GM23248 (cell line): ENCODE measurements at regions not wholly inside any gene's neighbourhood (a gene's known extent, or its start where the extent isn't known, plus 50 kb on each side); places are given as distances from the start of the nearest gene placed in this dataset.
A peak's percentile ranks its signal among the peaks of the same experiment; 100 is the strongest.

Experiments
- DNase-seq: peaks from one replicate; pipeline ENCODE4 v3.0.0-alpha.2; 2015
- H2AFZ ChIP-seq: fragments of 200-600 bp; sonication (generic); 2 replicates; pipeline ENCODE4 v1.6.1; 2016; ENCODE audit warnings: antibody characterized with exemption
- H3F3A ChIP-seq: fragments of 200-600 bp; sonication (generic); 2 replicates; pipeline ENCODE4 v1.6.1; 2016; ENCODE audit warnings: mild to moderate bottlenecking, antibody characterized with exemption, mixed run types; ENCODE audit not compliant: insufficient read depth
- H3K27ac ChIP-seq: fragments of 200-600 bp; sonication (generic); 2 replicates; pipeline ENCODE4 v1.5.1; 2016; ENCODE audit warnings: mild to moderate bottlenecking
- H3K27me3 ChIP-seq: fragments of 200-600 bp; sonication (generic); replicated peaks from 2 replicates; pipeline ENCODE4 v1.6.1; 2016; ENCODE audit warnings: mild to moderate bottlenecking; ENCODE audit not compliant: insufficient read depth
- H3K36me3 ChIP-seq: fragments of 200-600 bp; sonication (generic); 2 replicates; pipeline ENCODE4 v1.6.1; 2016; ENCODE audit warnings: low read depth, mild to moderate bottlenecking
- H3K4me1 ChIP-seq: fragments of 200-600 bp; sonication (generic); 2 replicates; pipeline ENCODE4 v1.6.1; 2016; ENCODE audit warnings: mild to moderate bottlenecking; ENCODE audit not compliant: insufficient read depth
- H3K4me2 ChIP-seq: fragments of 200-600 bp; sonication (generic); one replicate; pipeline ENCODE4 v1.6.1; 2016; ENCODE audit warnings: mild to moderate bottlenecking; ENCODE audit not compliant: unreplicated experiment
- H3K4me3 ChIP-seq: fragments of 200-600 bp; sonication (generic); 2 replicates; pipeline ENCODE4 v1.5.1; 2016; ENCODE audit warnings: mild to moderate bottlenecking
- H3K79me2 ChIP-seq: fragments of 200-600 bp; sonication (generic); 2 replicates; pipeline ENCODE4 v1.6.1; 2016; ENCODE audit warnings: mild to moderate bottlenecking; ENCODE audit not compliant: insufficient read depth
- H3K9ac ChIP-seq: fragments of 200-600 bp; sonication (generic); 2 replicates; pipeline ENCODE4 v1.6.1; 2016; ENCODE audit warnings: mild to moderate bottlenecking
- H3K9me2 ChIP-seq: fragments of 200-600 bp; sonication (generic); 2 replicates; pipeline ENCODE4 v1.6.1; 2016; ENCODE audit warnings: mixed run types, mild to moderate bottlenecking, moderate library complexity; ENCODE audit not compliant: insufficient read depth
- H3K9me3 ChIP-seq: fragments of 200-600 bp; sonication (generic); one replicate; pipeline ENCODE4 v1.6.1; 2017; ENCODE audit warnings: low read depth
- H4K20me1 ChIP-seq: fragments of 200-600 bp; sonication (generic); 2 replicates; pipeline ENCODE4 v1.6.0; 2016; ENCODE audit not compliant: insufficient read depth
- EZH2 ChIP-seq: fragments of 200-600 bp; sonication (generic); IDR thresholded peaks from 2 replicates; pipeline ENCODE4 v1.6.1; 2018; ENCODE audit warnings: antibody characterized with exemption, mild to moderate bottlenecking; ENCODE audit not compliant: insufficient read depth, poor library complexity, severe bottlenecking
- EZH2phosphoT487 ChIP-seq: fragments of 200-600 bp; sonication (generic); IDR thresholded peaks from 2 replicates; pipeline ENCODE4 v1.6.1; 2018; ENCODE audit warnings: antibody characterized with exemption, moderate library complexity, mild to moderate bottlenecking, low read depth; ENCODE audit not compliant: insufficient read depth
- WGBS, 2 experiments: methylation state at CpG; one replicate each; pipeline ENCODE4 v1.1.6; 2015 to 2017; ENCODE audit warnings: low lambda C conversion rate in 2 of 2, low coverage in 1 of 2; ENCODE audit errors: missing lambda C conversion rate in 2 of 2; 5-methylcytosine and 5-hydroxymethylcytosine counted together
- in situ Hi-C: fragments of 300-500 bp; cut with MboI; formaldehyde crosslinking; loops from 2 replicates; pipeline ENCODE4 v1.15.0; 2020

DNA sequence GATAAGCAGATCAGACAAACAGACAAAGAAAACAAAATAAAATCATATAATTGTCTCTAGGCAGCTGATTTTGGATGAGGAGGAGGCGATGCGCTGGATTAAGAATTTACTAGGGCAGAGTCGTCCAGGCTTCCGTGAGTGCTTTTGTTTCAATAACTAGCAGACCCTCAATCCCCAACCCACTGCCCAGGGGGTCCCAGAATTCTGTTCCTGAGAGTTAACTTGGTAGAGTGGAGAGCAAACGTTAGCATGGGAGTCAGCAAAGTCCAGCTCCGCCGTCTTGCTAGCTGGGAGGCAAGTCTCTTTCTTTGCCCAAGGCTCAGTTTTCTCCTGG is 95.5 kb upstream of the TBX5 start:
- Histone ChIP-seq H3K27me3 (peaks cover 31% of the 10 kb centered on the region), H3K79me2 (no peaks in the 10 kb centered on the region), H3K4me3 (no peak overlapping the region), H3K27ac (no peak overlapping the region), H3K9me3 (no peaks in the 10 kb centered on the region), H3F3A (no peaks in the 10 kb centered on the region), H3K9ac (no peak overlapping the region), H3K4me2 (no peak overlapping the region), H3K4me1 (peaks cover 13% of the 10 kb centered on the region), H3K36me3 (no peaks in the 10 kb centered on the region), H4K20me1 (no peaks in the 10 kb centered on the region), H2AFZ (no peak overlapping the region), H3K9me2 (no peaks in the 10 kb centered on the region)
- in situ Hi-C loops = loop anchor here (10.0 kb wide), 1 partner anchor 527 kb away; no protein-coding TSS in a partner anchor
- TF ChIP-seq EZH2 (no peak), EZH2phosphoT487 (no peak)
- DNase-seq = no peak
- WGBS, 2 experiments = 67 to 70% methylated on average over 7 of the region's 7 CpGs

GRCh38 chr12:114500775-114501473 is 95.0 kb upstream of the TBX5 start:
- no peak for DNase-seq
- Histone ChIP-seq H3K27me3 (peaks cover 33% of the 10 kb centered on the region), H3K9me3 (no peaks in the 10 kb centered on the region), H3K4me2 (no peak overlapping the region), H3K27ac (no peak overlapping the region), H3K9me2 (no peaks in the 10 kb centered on the region), H3K4me3 (no peak overlapping the region), H4K20me1 (no peaks in the 10 kb centered on the region), H3K9ac (no peak overlapping the region), H3K36me3 (no peaks in the 10 kb centered on the region), H3K4me1 (peaks cover 13% of the 10 kb centered on the region), H3F3A (no peaks in the 10 kb centered on the region), H3K79me2 (no peaks in the 10 kb centered on the region), H2AFZ (no peak overlapping the region)
- in situ Hi-C loops = loop anchor here (10.0 kb wide), 1 partner anchor 526 kb away; no protein-coding TSS in a partner anchor
- WGBS, 2 experiments = 55 to 56% methylated on average over 20 of the region's 20 CpGs
- TF ChIP-seq EZH2phosphoT487 = no peak
- no peak for TF ChIP-seq EZH2

- WGBS, 2 experiments = 49 to 56% methylated on average over 2 of the region's 2 CpGs
- Histone ChIP-seq H3K9me3 (no peaks in the 10 kb centered on the region), H3K27me3 (peaks cover 38% of the 10 kb centered on the region), H4K20me1 (no peaks in the 10 kb centered on the region), H3K4me3 (no peak overlapping the region), H3K9ac (no peak overlapping the region), H3K36me3 (no peaks in the 10 kb centered on the region), H3K9me2 (no peaks in the 10 kb centered on the region), H3K79me2 (no peaks in the 10 kb centered on the region), H3K27ac (no peak overlapping the region), H3F3A (no peaks in the 10 kb centered on the region), H3K4me1 (peaks cover 13% of the 10 kb centered on the region), H2AFZ (no peak overlapping the region), H3K4me2 (no peak overlapping the region)
- peak; percentile 13 for DNase-seq
- TF ChIP-seq EZH2phosphoT487 (no peak), EZH2 (no peak)
- in situ Hi-C loops = loop anchor here (10.0 kb wide), 1 partner anchor 525 kb away; no protein-coding TSS in a partner anchor
These were observed 94.2 kb upstream of the TBX5 start for GRCh38 chr12:114500131-114500530.

DNA sequence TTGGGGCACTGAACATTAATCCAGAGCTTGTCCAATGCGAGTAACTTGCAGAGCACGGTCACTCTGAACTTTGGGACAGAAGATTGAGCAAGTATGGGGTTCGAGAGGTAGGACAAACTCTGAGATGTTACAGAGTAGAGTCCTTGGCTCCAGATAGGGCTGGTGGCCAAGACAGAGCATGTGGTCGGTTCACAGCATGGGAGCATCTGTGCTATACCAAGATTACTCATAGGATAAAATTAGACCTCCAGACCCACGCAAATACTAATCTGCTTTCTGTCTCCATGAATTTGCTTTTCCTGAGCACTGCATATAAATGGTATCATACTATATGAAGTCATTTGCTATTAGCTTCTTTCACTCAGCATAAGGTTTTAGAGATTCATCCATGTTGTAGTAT is 93.4 kb upstream of the TBX5 start:
- Histone ChIP-seq H4K20me1 (no peaks in the 10 kb centered on the region), H3K9ac (no peak overlapping the region), H3K27ac (no peak overlapping the region), H3K79me2 (no peaks in the 10 kb centered on the region), H3K36me3 (no peaks in the 10 kb centered on the region), H2AFZ (no peak overlapping the region), H3F3A (no peaks in the 10 kb centered on the region), H3K9me3 (no peaks in the 10 kb centered on the region), H3K4me1 (peaks cover 13% of the 10 kb centered on the region), H3K27me3 (peaks cover 41% of the 10 kb centered on the region), H3K4me3 (no peak overlapping the region), H3K9me2 (no peaks in the 10 kb centered on the region), H3K4me2 (no peak overlapping the region)
- 35 to 36% methylated on average over 5 of the region's 5 CpGs for WGBS, 2 experiments
- peak; percentile 77 for DNase-seq
- in situ Hi-C loops = no loop called here
- TF ChIP-seq EZH2 (no peak), EZH2phosphoT487 (no peak)
